ENCODE measurements at regions not wholly inside any gene's neighbourhood (a gene's known extent, or its start where the extent isn't known, plus 50 kb on each side); places are given as distances from the start of the nearest gene placed in this dataset.

GRCh38 chr1:70807088-70807664 lies 240.4 kb downstream of the PTGER3 start:
- TF ChIP-seq GATA3 (IDR thresholded peaks at IDR 0.05; ENCODE audit: low read depth, low read length): no peak
- no peak for TF ChIP-seq GATA2 (IDR thresholded peaks at IDR 0.05; ENCODE audit: low read depth, low read length)
